ENCODE measurements at regions not wholly inside any gene's neighbourhood (a gene's known extent, or its start where the extent isn't known, plus 50 kb on each side); places are given as distances from the start of the nearest gene placed in this dataset.
"Not testable (repeated sequence)": the region's sequence is repeated elsewhere in the genome, so short reads cannot be mapped to it uniquely, and the experiment has no call there.

DNA sequence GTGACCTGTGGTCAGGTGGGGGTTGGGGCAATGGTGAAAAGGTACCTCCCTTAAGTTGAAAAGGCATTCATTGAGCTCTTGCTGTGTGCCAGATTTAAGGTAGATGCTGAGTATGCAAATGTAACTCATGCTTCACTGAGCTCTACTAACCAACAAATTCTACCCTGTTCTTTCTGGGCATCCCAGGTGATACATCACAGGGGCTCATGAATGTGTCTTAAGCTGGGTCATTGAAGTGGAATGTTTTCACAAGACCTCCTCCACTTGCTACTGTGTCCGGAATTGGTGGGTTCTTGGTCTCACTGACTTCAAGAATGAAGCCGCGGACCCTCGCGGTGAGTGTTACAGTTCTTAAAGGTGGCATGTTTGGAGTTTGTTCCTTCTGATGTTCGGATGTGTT is 362.8 kb upstream of the ZNF462 start:
- no peak for DNase-seq (ENCODE audit: low read depth)
- no peak overlapping the region for H3K4me3 ChIP-seq (ENCODE audit: control insufficient read depth, low read depth, low read length)
- TF ChIP-seq, protein P1, sequence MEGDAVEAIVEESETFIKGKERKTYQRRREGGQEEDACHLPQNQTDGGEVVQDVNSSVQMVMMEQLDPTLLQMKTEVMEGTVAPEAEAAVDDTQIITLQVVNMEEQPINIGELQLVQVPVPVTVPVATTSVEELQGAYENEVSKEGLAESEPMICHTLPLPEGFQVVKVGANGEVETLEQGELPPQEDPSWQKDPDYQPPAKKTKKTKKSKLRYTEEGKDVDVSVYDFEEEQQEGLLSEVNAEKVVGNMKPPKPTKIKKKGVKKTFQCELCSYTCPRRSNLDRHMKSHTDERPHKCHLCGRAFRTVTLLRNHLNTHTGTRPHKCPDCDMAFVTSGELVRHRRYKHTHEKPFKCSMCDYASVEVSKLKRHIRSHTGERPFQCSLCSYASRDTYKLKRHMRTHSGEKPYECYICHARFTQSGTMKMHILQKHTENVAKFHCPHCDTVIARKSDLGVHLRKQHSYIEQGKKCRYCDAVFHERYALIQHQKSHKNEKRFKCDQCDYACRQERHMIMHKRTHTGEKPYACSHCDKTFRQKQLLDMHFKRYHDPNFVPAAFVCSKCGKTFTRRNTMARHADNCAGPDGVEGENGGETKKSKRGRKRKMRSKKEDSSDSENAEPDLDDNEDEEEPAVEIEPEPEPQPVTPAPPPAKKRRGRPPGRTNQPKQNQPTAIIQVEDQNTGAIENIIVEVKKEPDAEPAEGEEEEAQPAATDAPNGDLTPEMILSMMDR (IDR thresholded peaks at IDR 0.05; ENCODE audit: control insufficient read depth, insufficient read depth, low read depth, low read length, missing control alignments) = no peak

DNA sequence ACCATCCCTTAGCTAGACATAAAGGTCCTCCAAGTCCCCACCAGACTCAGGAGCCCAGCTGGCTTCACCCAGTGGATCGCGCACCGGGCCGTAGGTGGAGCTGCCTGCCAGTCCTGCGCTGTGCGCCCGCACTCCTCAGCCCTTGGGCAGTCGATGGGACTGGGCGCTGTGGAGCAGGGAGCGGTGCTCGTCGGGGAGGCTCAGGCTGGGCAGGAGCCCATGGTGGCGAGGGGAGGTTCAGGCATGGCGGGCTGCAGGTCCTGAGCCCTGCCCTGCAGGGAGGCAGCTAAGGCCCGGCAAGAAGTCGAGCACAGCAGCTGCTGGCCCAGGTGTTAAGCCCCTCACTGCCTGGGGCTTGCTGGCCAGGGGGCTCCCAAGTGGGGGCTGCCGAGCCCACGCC is 361.8 kb upstream of the ZNF462 start:
- DNase-seq (ENCODE audit: low read depth); H3K4me3 ChIP-seq (ENCODE audit: control insufficient read depth, low read depth, low read length): not testable (repeated sequence)

DNA sequence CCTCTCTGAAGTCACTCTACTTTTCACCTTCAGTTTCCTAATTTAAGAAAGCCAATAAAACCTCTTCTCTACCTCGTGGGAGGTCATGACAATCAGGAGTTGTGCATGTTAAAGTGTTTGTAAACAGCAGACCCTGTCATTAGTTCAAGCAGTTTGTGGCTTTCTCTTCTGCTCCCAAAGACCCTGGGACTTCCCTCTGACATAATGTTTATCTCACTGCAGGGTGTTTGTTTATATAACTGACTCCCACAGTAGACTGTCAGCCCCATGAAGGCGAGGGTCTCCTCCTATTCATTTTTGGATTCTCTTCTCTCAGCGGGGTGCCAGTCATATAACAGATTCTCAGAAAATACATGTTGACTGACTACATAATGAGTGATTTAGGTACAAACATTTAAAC is 360.0 kb upstream of the ZNF462 start:
- DNase-seq (ENCODE audit: low read depth) = no peak
- H3K4me3 ChIP-seq (ENCODE audit: control insufficient read depth, low read depth, low read length) = no peak overlapping the region
- TF ChIP-seq, protein P1 (IDR thresholded peaks at IDR 0.05; ENCODE audit: control insufficient read depth, insufficient read depth, low read depth, low read length, missing control alignments) = no peak

DNA sequence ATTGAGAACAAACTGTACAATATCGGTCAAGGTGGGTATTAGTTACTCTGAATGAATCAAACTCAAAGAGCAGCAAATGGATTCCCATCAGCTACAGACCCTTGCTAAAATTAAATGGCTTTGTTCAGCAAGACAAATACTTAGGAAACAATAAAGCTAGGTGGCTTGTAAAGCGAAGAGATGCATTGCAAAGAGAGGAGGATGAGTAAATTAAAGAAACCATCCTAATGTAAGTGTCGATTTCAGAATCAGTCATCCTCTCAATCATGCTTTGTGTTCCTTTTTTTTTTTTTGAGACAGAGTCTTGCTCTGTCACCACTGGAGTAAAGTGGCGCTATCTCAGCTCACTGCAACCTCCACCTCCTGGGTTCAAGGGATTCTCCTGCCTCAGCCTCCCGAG is 359.2 kb upstream of the ZNF462 start:
- TF ChIP-seq, protein P1 (IDR thresholded peaks at IDR 0.05; ENCODE audit: control insufficient read depth, insufficient read depth, low read depth, low read length, missing control alignments) = no peak
- H3K4me3 ChIP-seq (ENCODE audit: control insufficient read depth, low read depth, low read length) = no peak overlapping the region
- no peak for DNase-seq (ENCODE audit: low read depth)

- DNase-seq (ENCODE audit: low read depth) = no peak
- H3K4me3 ChIP-seq (ENCODE audit: control insufficient read depth, low read depth, low read length) = no peak overlapping the region
- TF ChIP-seq, protein P1 (IDR thresholded peaks at IDR 0.05; ENCODE audit: control insufficient read depth, insufficient read depth, low read depth, low read length, missing control alignments) = no peak
Observed at GRCh38 chr9:106526716-106527204, 336.2 kb upstream of the ZNF462 start.

DNA sequence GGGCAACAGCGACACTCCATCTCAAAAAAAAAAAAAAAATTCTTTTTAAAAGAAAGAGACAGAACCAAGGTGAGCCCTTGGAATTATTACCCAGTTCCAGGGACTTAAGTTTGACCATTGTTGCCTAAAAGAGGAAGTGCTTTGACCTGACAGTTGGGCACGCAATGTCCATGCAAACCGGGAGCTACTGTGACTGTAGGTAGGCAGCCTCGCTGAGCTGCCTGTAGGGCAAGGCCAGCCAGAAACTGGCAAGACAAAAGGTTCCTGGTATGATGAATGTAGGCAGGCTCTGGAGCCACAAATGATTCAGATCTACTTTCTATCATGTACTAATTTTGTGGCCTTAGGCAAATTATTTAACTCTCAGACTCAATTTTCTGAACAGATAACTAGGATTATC is 334.8 kb upstream of the ZNF462 start:
- H3K4me3 ChIP-seq (ENCODE audit: control insufficient read depth, low read depth, low read length) = no peak overlapping the region
- no peak for DNase-seq (ENCODE audit: low read depth)
- TF ChIP-seq, protein P1 (IDR thresholded peaks at IDR 0.05; ENCODE audit: control insufficient read depth, insufficient read depth, low read depth, low read length, missing control alignments) = no peak

GRCh38 chr9:106529616-106530015 is 333.4 kb upstream of the ZNF462 start:
- TF ChIP-seq, protein P1 (IDR thresholded peaks at IDR 0.05; ENCODE audit: control insufficient read depth, insufficient read depth, low read depth, low read length, missing control alignments) = no peak
- H3K4me3 ChIP-seq (ENCODE audit: control insufficient read depth, low read depth, low read length) = no peak overlapping the region
- DNase-seq (ENCODE audit: low read depth) = no peak
